WTC11 (cell line): ENCODE measurements at regions not wholly inside any gene's neighbourhood (a gene's known extent, or its start where the extent isn't known, plus 50 kb on each side); places are given as distances from the start of the nearest gene placed in this dataset.

Experiments
- ATAC-seq: fragments of 200-7000 bp; cut with Tn5 transposase; 2 replicates; pipeline ENCODE4 v1.10.0; 2021; ENCODE audit warnings: mild to moderate bottlenecking, moderate library complexity
- CTCF ChIA-PET: fragments of 300-600 bp; sonication (Branson Sonifier 250); formaldehyde crosslinking; loops from one replicate; lab custom pipeline; 2021; ENCODE audit warnings: antibody characterized with exemption; lab: Charles Lee
- POLR2A ChIA-PET: fragments of 350-600 bp; sonication (Branson Sonifier 250); formaldehyde crosslinking; loops from one replicate; lab custom pipeline; 2021; ENCODE audit warnings: antibody characterized with exemption; lab: Charles Lee
- DNase-seq: peaks from one replicate; pipeline ENCODE4 v3.0.0; 2021; ENCODE audit warnings: low spot score
- H3K27ac Mint-ChIP-seq: 2 replicates; pipeline ENCODE4 v1.8.0; 2021; ENCODE audit warnings: mixed read lengths
- H3K27me3 Mint-ChIP-seq: 2 replicates; pipeline ENCODE4 v1.8.0; 2021; ENCODE audit warnings: low read depth, mild to moderate bottlenecking, moderate library complexity, mixed read lengths
- H3K36me3 Mint-ChIP-seq: 2 replicates; pipeline ENCODE4 v1.8.0; 2021; ENCODE audit warnings: mixed read lengths
- H3K4me1 Mint-ChIP-seq: 2 replicates; pipeline ENCODE4 v1.8.0; 2022; ENCODE audit warnings: mixed read lengths
- H3K4me3 Mint-ChIP-seq: 2 replicates; pipeline ENCODE4 v1.8.0; 2021; ENCODE audit warnings: mild to moderate bottlenecking, moderate library complexity, mixed read lengths
- H3K9me3 Mint-ChIP-seq: 2 replicates; pipeline ENCODE4 v1.8.0; 2021; ENCODE audit warnings: mixed read lengths
- AFF4 ChIP-seq: sonication (generic); formaldehyde crosslinking; IDR thresholded peaks from 2 replicates; pipeline ENCODE4 v1.8.1; 2023; ENCODE audit warnings: mild to moderate bottlenecking, missing genetic modification reagents, borderline replicate concordance
- ATF1 ChIP-seq: sonication (generic); formaldehyde crosslinking; IDR thresholded peaks from 2 replicates; pipeline ENCODE4 v1.8.1; 2023; ENCODE audit warnings: mild to moderate bottlenecking, moderate library complexity, missing genetic modification reagents
- CREB1 ChIP-seq: sonication (generic); formaldehyde crosslinking; IDR thresholded peaks from 2 replicates; pipeline ENCODE4 v1.8.0; 2023; ENCODE audit warnings: mild to moderate bottlenecking, missing genetic modification reagents
- CREM ChIP-seq: sonication (generic); formaldehyde crosslinking; IDR thresholded peaks from 2 replicates; pipeline ENCODE4 v1.8.1; 2022; ENCODE audit warnings: mild to moderate bottlenecking, missing genetic modification reagents, moderate library complexity
- CTCF ChIP-seq: fragments of 200-600 bp; IDR thresholded peaks from 2 replicates; pipeline ENCODE4 v1.8.0; 2022; ENCODE audit warnings: antibody characterized with exemption
- ERG ChIP-seq: fragments of 250-450 bp; sonication (Bioruptor Pico); IDR thresholded peaks from 2 replicates; pipeline ENCODE4 v1.8.0; 2021; ENCODE audit warnings: mild to moderate bottlenecking
- ETV6 ChIP-seq: sonication (generic); formaldehyde crosslinking; IDR thresholded peaks from 2 replicates; pipeline ENCODE4 v1.8.1; 2022; ENCODE audit warnings: mild to moderate bottlenecking, missing genetic modification reagents
- PRDM15 ChIP-seq: sonication (generic); formaldehyde crosslinking; IDR thresholded peaks from 2 replicates; pipeline ENCODE4 v1.8.0; 2022; ENCODE audit warnings: missing genetic modification reagents
- PRRX2 ChIP-seq: fragments of 250-450 bp; sonication (Bioruptor Pico); IDR thresholded peaks from 2 replicates; pipeline ENCODE4 v1.8.0; 2021; ENCODE audit warnings: mild to moderate bottlenecking
- TEAD1 ChIP-seq: sonication (generic); formaldehyde crosslinking; IDR thresholded peaks from 2 replicates; pipeline ENCODE4 v1.8.0; 2022; ENCODE audit warnings: mild to moderate bottlenecking, missing genetic modification reagents
- TP53 ChIP-seq: sonication (generic); formaldehyde crosslinking; IDR thresholded peaks from 2 replicates; pipeline ENCODE4 v1.8.1; 2023; ENCODE audit warnings: mild to moderate bottlenecking, missing genetic modification reagents
- ZNF512 ChIP-seq: sonication (generic); formaldehyde crosslinking; IDR thresholded peaks from 2 replicates; pipeline ENCODE4 v1.8.1; 2022; ENCODE audit warnings: missing genetic modification reagents, borderline replicate concordance

- TF ChIP-seq TEAD1 (no peak), PRRX2 (no peak), ATF1 (CRISPR knock-in tag) (no peak)
Observed at GRCh38 chr3:144665567-144666053, 694.0 kb downstream of the DIPK2A start (continued).

- no peak for TF ChIP-seq CTCF
- no peak for TF ChIP-seq PRDM15 (CRISPR knock-in tag)
- Mint-ChIP-seq H3K27me3 (peaks cover 1% of the 10 kb centered on the region; the same call in 1 of the 2 replicates), H3K27ac (no peak overlapping the region), H3K4me1 (no peaks in the 10 kb centered on the region), H3K36me3 (peaks cover 19% of the 10 kb centered on the region), H3K9me3 (peaks cover 19% of the 10 kb centered on the region), H3K4me3 (no peak overlapping the region)
- no peak for DNase-seq
- ChIA-PET POLR2A (no interaction called here), CTCF (interaction anchor here (0.6 to 0.8 kb wide), 2 partner anchors 33 to 775 kb away, joined by 3 to 4 read pairs; no protein-coding TSS in a partner anchor)
- no peak for ATAC-seq
Observed at GRCh38 chr3:144670571-144670970, 698.9 kb downstream of the DIPK2A start.

GRCh38 chr3:144677103-144677502 lies 705.5 kb downstream of the DIPK2A start:
- peaks cover 15% of the 10 kb centered on the region for H3K4me1 Mint-ChIP-seq
- H3K9me3 Mint-ChIP-seq = 0 out of 2 replicates have a peak, but pooled peaks cover 4% of the 10 kb centered on the region
- H3K4me3 Mint-ChIP-seq = no peak overlapping the region
- no peaks in the 10 kb centered on the region for H3K27me3 Mint-ChIP-seq
- H3K27ac Mint-ChIP-seq = no peak overlapping the region
- CTCF ChIA-PET = no interaction called here
- TF ChIP-seq ERG (CRISPR knock-in tag) (no peak), CREM (CRISPR knock-in tag) (no peak), CREB1 (CRISPR knock-in tag) (no peak), TP53 (CRISPR knock-in tag) (no peak), AFF4 (CRISPR knock-in tag) (no peak), ZNF512 (CRISPR knock-in tag) (no peak), ETV6 (CRISPR knock-in tag) (no peak)
- POLR2A ChIA-PET = no interaction called here
- ATAC-seq = no peak
- no peaks in the 10 kb centered on the region for H3K36me3 Mint-ChIP-seq
- no peak for DNase-seq
